NCI-H345 treated with DMSO at 0.1 percent for 48 hours (cell line): ENCODE measurements at regions not wholly inside any gene's neighbourhood (a gene's known extent, or its start where the extent isn't known, plus 50 kb on each side); places are given as distances from the start of the nearest gene placed in this dataset.

Experiments used
- DNase-seq: peaks from one replicate; lab custom pipeline; 2025; ENCODE audit not compliant: unreplicated experiment; lab: John Stamatoyannopoulos, UW

DNA sequence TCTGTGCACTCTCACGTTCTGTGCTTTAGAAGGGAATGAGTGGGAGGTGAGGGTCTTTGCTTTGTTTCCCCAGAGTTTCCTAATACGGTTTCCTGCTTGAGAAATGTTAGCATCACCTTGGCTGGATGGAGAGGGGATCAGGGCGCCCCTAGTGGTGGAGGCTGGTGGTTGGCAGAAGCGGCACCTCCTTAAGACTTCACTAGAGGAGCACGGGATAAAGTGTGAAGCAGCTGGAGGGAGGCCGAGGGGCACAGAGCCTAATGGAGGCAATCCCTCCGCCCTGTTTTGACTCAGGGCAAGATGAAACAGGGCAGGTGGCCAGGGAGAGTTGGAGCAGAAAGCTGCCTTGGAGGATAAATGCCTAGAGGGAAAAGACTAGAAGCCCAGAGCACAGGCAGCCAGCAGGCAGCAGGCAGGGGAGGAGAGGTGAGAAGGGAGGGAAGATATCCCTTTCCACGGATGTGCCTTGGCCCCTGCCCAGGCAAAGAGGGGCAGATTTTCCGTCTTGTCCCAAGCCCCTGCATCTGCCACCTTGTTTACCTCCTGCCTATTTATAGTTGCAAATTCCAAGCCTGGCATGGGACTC, 56.0 kb upstream of the BTRC start:
- DNase-seq: no peak

GRCh38 chr10:101299211-101299610, 54.8 kb upstream of the BTRC start:
- no peak for DNase-seq

GRCh38 chr10:101301111-101301731, 52.7 kb upstream of the BTRC start:
- no peak for DNase-seq

DNA sequence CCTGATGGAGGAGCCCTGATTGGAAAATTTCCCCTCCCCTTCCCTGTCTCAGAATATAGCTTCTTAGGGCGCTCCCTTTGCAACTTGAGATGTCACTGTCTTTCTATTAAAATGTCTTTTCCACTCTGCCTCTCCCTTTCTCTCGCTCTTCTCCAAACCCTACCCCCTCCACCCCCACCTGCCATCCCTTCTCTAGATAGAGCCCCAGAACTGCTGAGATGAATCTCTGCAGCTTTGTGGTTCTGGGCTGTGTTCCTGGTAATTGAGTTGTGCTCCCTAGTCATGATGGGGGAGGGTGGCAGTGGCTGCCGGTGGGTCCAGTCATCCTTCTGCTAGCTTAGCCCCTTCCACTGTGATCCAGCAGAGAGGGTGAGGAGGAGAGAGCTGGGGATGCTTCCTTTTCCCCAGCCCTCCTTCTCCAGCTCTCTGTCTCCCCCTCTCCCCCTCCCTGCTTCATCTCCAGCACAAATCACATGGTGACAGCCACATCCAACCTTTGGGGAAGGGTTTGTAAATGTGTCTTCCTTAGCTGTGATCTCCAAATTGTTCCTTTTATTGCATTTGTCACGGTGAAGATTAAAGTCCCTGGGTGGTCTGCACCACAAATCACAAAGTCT, 50.8 kb upstream of the BTRC start:
- DNase-seq: no peak
